GM12801 (cell line): ENCODE measurements at regions not wholly inside any gene's neighbourhood (a gene's known extent, or its start where the extent isn't known, plus 50 kb on each side); places are given as distances from the start of the nearest gene placed in this dataset.

Experiments used
- TF ChIP-seq, protein P1 (sequence below): IDR thresholded peaks from one replicate; pipeline ENCODE4 v1.5.1; 2011; ENCODE audit warnings: control low read depth; ENCODE audit not compliant: insufficient read length; ENCODE audit errors: extremely low read depth

DNA sequence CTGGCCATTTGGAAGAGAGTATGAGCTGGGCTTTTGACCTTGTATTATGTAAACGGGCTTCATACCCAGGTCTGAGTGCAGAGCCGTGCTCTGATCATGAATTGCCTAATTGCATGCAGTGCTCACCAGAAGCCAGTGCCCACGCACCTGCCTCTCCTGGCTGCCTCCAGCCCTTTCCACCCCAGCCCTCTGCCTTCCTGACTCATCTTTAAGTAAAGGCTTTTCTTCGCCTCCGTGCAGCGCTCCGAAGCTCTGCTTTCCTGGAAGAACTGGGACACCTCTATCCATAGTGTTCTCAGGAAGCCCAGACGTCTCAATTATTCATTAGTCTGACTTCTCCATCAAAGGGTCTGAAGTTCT is 413.7 kb downstream of the PTPRU start:
- TF ChIP-seq, protein P1, sequence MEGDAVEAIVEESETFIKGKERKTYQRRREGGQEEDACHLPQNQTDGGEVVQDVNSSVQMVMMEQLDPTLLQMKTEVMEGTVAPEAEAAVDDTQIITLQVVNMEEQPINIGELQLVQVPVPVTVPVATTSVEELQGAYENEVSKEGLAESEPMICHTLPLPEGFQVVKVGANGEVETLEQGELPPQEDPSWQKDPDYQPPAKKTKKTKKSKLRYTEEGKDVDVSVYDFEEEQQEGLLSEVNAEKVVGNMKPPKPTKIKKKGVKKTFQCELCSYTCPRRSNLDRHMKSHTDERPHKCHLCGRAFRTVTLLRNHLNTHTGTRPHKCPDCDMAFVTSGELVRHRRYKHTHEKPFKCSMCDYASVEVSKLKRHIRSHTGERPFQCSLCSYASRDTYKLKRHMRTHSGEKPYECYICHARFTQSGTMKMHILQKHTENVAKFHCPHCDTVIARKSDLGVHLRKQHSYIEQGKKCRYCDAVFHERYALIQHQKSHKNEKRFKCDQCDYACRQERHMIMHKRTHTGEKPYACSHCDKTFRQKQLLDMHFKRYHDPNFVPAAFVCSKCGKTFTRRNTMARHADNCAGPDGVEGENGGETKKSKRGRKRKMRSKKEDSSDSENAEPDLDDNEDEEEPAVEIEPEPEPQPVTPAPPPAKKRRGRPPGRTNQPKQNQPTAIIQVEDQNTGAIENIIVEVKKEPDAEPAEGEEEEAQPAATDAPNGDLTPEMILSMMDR: no peak

DNA sequence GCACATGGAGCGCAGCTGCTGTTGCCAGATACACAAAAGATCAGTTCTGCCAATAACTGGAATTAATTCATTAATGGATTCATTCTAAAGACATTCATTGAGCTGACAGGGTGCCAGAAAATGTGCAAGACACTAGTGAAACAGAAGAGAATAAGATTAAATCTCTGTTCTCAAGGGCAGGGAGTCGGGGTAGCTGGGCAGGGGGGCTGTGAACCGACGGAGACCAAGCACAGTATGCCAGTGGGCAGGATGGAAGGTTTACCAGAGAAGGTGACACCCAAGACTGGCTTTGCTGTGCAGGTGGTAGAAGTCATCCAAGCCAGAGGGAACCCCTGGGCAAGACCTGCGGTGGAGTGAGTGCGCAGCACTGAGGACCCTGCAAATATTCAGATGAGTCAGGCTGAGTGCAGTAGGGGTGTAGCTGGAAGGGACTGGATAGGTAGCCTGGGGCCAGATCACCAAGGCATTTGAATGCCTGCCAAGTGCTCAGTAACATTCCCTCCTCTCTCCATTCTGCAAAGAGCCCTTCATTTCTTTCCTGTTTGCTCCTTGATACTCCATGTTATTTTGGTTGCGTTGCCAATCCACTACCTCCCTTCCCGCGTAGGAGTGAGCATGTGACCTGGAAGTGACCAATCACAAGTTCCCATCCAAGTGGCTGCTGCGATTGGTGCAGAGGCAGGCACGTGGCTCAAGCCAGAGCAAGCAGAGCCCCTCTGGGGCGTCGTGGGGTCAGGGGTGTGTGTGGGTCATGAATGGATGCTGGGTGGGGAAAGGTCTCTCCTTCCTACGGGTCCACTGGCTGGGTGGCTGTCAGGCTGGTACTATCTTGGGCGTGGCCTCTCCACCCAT is 413.1 kb downstream of the PTPRU start:
- TF ChIP-seq, protein P1: no peak

DNA sequence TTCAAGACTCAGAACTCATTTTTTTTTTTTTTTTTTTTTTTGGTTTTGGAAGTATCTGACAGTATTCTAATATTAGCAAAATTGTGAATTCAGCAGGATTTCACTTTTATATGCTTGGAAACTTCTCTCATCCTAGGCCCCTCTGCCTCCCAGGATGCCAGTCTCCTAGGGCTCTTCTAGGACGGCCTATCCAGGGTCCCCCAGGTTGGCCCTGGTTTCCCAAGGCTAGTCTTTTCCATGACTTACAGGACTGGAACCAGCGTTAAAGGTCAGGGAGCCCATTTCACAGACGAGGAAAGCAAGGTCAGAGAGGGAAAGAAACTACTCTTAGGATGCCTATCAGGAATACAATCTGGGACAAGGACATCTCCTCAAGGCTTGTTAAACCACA is 412.5 kb downstream of the PTPRU start:
- TF ChIP-seq, protein P1: no peak

DNA sequence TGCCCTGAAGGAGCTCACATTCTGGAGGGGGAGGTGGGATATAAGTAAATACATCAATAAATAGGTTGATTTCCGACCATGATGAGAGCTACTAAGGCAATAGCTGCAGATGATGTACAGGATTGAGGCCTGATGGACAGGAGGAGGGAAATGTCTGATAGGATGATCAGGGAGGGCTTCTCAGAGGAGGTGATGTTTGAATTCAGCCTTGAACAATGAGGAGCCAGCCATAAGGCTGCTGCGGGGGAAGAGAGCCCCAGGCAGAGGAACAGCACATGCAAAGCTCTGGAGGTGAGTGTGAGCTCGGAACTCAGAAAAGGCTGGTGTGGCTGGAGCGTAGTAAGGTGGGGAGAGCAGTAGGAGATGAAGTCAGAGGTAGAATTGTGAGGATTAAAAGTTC is 411.7 kb downstream of the PTPRU start:
- TF ChIP-seq, protein P1: no peak

DNA sequence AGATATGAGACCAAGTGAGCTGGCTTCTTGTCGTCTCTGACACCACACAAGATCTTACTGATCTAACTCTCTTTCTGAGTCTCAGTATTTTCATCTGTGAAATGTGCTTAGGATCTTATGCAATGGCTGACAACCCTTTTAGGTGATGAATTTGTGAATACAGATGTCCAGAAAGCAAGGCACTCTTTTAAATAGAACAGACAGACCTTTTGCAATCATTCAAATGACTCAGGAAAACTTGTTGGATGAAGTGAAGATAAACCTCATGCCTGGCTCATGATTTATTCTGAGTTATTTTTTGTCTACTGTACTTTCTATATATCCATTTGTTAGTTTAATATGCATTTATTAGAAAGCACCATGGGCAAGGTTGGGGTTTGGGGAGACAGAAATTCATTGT is 411.3 kb downstream of the PTPRU start:
- TF ChIP-seq, protein P1: no peak

DNA sequence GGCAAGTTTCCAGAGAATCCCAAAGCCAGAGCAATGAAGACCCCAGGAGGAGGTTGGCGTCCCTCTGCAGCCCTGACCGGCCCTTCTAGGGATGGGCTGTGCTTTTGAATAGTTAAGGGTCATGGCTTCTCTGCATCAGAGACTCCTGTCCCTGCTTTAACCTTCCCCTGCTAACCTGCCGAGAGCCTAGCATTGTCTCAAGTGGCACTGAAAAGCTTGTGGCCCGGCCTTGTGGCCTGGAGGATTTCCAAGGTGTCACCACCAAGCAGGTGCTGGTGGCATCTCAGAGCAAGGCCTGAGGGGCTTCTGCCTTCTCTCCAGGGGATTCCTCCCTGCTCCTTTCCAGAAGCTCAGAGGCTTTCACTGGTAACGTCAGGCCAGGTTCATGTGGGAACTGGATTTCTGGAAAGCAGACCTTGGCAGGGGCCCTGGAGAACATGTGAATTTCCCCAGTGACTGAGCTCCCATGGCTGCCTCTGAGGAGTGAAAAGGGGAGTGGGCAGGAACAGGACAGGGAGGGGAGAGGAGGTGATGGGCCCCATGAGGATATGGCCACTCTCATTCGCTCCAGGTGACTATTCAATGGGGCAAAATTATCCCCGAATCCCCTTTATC is 409.9 kb downstream of the PTPRU start:
- TF ChIP-seq, protein P1: no peak

DNA sequence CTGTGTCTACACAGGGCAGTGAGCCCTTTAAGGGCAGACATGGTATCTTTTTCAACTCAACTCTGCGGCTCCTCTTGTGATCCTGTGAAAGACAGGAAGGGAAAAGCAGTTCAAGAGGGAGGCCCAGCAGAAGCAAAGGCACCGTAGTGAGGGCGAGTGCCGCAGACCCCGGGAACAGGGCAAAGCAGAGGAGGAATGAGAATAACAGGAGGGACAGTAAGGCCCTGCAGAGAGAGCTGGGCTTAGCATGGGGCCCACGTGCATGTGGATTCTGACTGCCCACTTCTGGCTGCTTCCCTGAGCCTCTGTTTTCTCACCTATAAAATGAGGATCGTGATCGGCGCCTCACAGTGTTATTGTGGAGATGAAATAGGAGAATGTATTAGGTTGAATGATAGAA is 409.3 kb downstream of the PTPRU start:
- TF ChIP-seq, protein P1: no peak
